ENCODE measurements at regions not wholly inside any gene's neighbourhood (a gene's known extent, or its start where the extent isn't known, plus 50 kb on each side); places are given as distances from the start of the nearest gene placed in this dataset.

DNA sequence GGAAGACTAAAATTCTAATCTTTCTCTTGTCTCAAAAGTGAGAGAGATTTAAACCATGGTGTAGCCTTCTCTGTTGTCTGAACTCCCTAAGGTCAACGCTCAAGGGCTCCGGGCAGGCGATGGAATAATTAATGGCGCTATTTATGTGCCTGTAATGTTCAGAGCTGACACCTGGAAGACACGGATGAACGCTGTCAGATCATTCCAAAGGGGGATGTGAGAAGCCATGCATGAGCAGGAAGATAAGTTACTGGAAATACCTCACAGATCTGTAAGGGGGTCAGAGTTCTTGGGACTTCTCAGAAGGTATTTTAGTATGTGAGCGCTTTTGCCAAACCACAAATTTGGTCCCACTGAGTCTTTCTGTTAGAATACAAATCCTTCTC is 73.3 kb upstream of the MTPN start:
- TF ChIP-seq, protein P1, sequence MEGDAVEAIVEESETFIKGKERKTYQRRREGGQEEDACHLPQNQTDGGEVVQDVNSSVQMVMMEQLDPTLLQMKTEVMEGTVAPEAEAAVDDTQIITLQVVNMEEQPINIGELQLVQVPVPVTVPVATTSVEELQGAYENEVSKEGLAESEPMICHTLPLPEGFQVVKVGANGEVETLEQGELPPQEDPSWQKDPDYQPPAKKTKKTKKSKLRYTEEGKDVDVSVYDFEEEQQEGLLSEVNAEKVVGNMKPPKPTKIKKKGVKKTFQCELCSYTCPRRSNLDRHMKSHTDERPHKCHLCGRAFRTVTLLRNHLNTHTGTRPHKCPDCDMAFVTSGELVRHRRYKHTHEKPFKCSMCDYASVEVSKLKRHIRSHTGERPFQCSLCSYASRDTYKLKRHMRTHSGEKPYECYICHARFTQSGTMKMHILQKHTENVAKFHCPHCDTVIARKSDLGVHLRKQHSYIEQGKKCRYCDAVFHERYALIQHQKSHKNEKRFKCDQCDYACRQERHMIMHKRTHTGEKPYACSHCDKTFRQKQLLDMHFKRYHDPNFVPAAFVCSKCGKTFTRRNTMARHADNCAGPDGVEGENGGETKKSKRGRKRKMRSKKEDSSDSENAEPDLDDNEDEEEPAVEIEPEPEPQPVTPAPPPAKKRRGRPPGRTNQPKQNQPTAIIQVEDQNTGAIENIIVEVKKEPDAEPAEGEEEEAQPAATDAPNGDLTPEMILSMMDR (IDR thresholded peaks at IDR 0.05; ENCODE audit: insufficient read depth, missing control alignments) = no peak
- DNase-seq (ENCODE audit: insufficient read length, low spot score) (no peak), FAIRE-seq (peak; percentile 81)

DNA sequence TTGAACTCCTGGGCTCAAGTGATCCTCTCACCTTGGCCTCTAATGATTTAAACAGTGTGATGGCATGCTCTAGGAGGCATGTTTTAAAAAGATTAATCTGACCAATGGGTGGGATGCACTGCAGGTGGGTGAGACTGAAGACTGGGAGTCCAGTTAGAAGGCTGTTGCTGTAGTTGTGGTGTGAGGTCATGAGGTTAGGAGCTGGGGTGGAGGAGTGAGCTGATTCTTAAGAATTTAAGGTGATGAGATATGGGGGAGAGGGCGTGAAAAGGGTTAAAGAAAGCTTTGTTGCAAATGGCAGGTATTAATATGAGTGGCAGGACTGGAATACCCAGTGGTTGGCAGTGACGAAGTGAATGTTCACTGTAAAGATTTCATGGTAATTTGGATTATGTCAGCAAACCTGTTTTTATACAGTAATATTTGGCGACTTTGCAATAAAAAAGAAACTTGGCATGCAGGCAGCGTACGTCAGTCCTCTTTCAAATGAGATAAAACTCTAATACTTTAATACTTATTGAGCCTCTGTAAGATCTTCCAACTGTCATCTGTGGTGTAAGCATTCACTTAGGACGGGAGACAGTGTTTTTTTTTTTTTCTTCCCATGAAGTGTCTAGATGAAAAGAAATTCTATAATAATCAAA is 72.8 kb upstream of the MTPN start:
- FAIRE-seq = no peak
- DNase-seq (ENCODE audit: insufficient read length, low spot score) = no peak
- TF ChIP-seq, protein P1 (IDR thresholded peaks at IDR 0.05; ENCODE audit: insufficient read depth, missing control alignments) = no peak

DNA sequence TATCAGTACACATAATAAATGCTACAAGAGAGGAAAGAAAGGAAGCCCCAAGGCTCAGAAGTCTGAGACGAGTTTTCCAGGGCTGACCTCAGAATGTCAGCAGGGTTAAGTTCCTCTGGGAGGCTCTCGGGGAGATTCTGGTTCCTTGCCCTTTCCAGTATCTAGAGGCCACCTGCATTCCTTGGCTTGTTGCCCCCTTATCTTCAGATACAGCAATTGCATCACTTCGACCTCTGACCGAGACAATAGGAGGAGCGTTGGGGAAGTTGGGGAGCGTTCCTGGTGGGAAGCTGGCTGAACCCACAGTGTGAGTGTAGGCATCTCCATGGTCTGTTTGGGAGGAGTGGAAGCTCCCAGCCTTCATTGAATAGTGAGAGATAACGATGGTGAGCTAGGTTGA is 72.0 kb upstream of the MTPN start:
- TF ChIP-seq, protein P1 (IDR thresholded peaks at IDR 0.05; ENCODE audit: insufficient read depth, missing control alignments) = no peak
- DNase-seq (ENCODE audit: insufficient read length, low spot score) (no peak), FAIRE-seq (no peak)

DNA sequence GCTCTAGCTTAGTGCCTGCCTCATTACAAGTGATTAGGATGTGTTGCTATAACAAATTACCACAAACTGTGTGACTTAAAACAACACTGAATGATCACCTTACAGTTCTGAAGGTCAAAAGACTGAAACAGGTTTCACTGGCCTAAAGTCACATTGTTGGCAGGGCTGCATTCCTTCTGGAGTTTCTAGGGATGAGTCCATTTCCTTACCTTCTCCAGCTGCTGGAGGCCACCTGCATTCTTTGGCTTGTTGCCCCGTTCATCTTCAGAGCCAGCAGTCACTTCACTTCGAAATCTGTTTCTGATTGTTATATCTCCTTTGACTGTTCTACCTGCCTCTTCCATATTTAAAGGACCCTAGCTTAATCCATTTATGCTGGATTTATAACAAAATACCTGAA is 69.4 kb upstream of the MTPN start:
- no peak for DNase-seq (ENCODE audit: insufficient read length, low spot score)
- no peak for FAIRE-seq
- TF ChIP-seq, protein P1 (IDR thresholded peaks at IDR 0.05; ENCODE audit: insufficient read depth, missing control alignments) = no peak

DNA sequence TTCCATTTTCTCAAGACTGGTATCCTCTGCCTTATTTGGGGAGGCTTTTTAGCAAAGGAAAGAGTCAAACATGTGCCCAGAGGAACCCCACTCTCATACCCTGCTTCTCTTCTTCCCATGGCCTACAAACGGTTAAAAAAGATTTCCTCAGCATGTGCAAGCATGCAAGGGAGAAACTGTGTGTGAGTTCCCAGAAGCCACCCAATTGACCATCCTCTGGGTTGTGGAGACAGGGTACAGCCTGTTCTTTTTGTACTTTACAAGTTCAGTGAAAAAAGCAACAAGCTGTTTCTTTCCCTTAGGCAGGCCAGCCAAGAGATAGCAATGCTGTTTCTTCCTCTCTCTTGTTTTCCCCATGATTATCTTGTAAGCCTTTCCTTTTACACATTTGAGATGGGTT is 68.8 kb upstream of the MTPN start:
- no peak for DNase-seq (ENCODE audit: insufficient read length, low spot score)
- TF ChIP-seq, protein P1 (IDR thresholded peaks at IDR 0.05; ENCODE audit: insufficient read depth, missing control alignments) = no peak
- FAIRE-seq = no peak

DNA sequence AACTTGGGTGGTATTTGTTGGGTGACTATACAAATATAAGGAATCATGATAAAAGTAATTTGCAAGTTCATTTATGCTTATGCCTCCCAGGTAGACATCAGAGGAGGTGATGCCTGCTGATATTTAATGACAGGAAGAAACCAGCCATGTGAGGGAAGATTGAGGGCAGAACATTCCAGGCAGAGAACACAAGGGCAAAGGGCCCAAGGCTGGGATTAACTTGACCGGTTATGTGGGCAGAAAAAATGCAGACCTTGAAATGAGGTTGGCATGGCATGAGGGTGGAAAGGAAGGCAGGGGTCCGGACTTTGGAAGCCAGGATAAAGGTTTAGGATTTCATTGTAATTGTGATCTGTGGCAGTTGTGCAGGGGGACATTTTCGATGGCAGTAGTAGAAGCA is 68.0 kb upstream of the MTPN start:
- TF ChIP-seq, protein P1 (IDR thresholded peaks at IDR 0.05; ENCODE audit: insufficient read depth, missing control alignments) = no peak
- DNase-seq (ENCODE audit: insufficient read length, low spot score) (no peak), FAIRE-seq (no peak)

DNA sequence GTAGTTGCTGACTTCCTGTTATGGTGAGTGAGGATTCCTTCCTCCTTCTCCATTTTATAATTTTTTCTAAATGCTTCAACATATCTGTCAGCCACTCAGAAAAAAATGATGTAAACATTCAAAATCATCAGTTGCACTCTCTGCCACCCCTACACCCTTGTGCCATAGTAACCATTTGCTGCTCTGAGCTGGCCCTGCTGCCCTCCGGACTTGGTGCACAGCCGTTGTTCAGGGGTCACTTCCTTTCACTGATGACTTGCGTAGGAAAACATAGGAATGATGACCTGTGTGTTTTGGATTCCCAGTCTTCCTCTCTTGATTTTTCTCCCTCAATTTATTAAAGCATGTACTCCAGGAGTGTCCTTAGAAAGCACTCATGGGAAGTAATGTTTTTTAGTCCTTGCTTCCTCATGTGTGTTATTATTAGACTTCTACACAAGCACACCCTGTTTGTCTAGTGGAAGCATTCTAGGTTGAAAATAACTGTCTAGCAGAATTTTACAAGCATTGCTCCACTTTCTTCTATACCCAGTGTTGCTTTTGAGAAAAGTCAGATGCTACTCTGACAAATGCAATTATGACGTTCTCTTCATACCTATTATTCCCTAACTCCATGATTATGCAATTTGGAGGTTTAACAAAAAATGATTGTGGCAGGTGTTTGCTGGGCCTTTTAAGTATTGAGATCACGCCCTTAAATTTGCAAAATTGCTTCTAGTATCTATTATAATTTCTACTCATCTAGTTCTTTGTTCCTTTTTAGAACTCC is 62.6 kb upstream of the MTPN start:
- TF ChIP-seq, protein P1 (IDR thresholded peaks at IDR 0.05; ENCODE audit: insufficient read depth, missing control alignments) = no peak
- no peak for DNase-seq (ENCODE audit: insufficient read length, low spot score)
- no peak for FAIRE-seq

Data from D721Med (cell line).